ENCODE measurements at regions not wholly inside any gene's neighbourhood (a gene's known extent, or its start where the extent isn't known, plus 50 kb on each side); places are given as distances from the start of the nearest gene placed in this dataset.

DNA sequence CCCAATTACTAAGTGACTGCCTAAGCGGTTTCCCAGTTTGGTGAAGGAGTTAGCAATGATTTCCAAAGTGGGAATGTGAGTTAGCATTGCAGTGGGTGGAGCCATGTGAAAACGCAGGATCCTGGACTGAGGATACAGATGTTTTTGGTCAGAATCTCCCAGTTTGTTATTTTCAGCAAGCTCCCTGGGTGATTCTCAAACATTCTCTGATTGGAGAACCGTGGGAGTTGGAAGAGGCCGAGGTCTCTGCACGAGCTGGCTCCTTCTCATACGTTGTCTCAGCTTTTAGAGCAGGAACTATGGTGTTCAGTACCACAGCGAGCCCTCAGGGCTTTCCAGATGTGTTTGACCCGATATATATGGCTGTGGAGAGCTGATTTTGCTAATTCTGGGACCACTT is 396.5 kb upstream of the NPVF start:
- H2AFZ ChIP-seq (ENCODE audit: low read length) = peak overlapping the region; percentile 51; the same call in 1 of the 2 replicates
- POLR2A ChIA-PET = no interaction called here
- H3K36me3 ChIP-seq (ENCODE audit: insufficient read depth, low read length) = no peaks in the 10 kb centered on the region
- H3K4me1 ChIP-seq (ENCODE audit: insufficient read depth, low read length, poor library complexity, severe bottlenecking) = peaks cover 25% of the 10 kb centered on the region
- DNase-seq (ENCODE audit: low spot score) = no peak
- H3K4me2 ChIP-seq (ENCODE audit: low read length) = peak overlapping the region; percentile 21; the same call in 1 of the 2 replicates
- intact Hi-C loops (cut with micrococcal nuclease; ENCODE audit: unreplicated experiment) = no loop called here
- no peaks in the 10 kb centered on the region for H3K9me2 ChIP-seq (ENCODE audit: insufficient read depth, low read length)
- no peak overlapping the region for H3K4me3 ChIP-seq (ENCODE audit: low read depth, low read length, poor library complexity, severe bottlenecking)
- CTCF ChIA-PET (ENCODE audit: unreplicated experiment) = no interaction called here
- BruUV-seq (replicated peaks) = no TSS peak
- TF ChIP-seq, protein P1, sequence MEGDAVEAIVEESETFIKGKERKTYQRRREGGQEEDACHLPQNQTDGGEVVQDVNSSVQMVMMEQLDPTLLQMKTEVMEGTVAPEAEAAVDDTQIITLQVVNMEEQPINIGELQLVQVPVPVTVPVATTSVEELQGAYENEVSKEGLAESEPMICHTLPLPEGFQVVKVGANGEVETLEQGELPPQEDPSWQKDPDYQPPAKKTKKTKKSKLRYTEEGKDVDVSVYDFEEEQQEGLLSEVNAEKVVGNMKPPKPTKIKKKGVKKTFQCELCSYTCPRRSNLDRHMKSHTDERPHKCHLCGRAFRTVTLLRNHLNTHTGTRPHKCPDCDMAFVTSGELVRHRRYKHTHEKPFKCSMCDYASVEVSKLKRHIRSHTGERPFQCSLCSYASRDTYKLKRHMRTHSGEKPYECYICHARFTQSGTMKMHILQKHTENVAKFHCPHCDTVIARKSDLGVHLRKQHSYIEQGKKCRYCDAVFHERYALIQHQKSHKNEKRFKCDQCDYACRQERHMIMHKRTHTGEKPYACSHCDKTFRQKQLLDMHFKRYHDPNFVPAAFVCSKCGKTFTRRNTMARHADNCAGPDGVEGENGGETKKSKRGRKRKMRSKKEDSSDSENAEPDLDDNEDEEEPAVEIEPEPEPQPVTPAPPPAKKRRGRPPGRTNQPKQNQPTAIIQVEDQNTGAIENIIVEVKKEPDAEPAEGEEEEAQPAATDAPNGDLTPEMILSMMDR (conservative IDR thresholded peaks at IDR 0.05; ENCODE audit: low read length) = no peak
- TF ChIP-seq EZH2phosphoT487 (IDR thresholded peaks at IDR 0.05; ENCODE audit: borderline replicate concordance, low read depth, low read length) = no peak
- no peak overlapping the region for H3K27ac ChIP-seq (ENCODE audit: low read depth, low read length, poor library complexity, severe bottlenecking)
- H4K20me1 ChIP-seq (ENCODE audit: insufficient read depth, low read length) = no peaks in the 10 kb centered on the region
- no peaks in the 10 kb centered on the region for H3K9me3 ChIP-seq (ENCODE audit: low read length)
- H3K79me2 ChIP-seq (ENCODE audit: insufficient read depth, low read depth, low read length) = no peaks in the 10 kb centered on the region

DNA sequence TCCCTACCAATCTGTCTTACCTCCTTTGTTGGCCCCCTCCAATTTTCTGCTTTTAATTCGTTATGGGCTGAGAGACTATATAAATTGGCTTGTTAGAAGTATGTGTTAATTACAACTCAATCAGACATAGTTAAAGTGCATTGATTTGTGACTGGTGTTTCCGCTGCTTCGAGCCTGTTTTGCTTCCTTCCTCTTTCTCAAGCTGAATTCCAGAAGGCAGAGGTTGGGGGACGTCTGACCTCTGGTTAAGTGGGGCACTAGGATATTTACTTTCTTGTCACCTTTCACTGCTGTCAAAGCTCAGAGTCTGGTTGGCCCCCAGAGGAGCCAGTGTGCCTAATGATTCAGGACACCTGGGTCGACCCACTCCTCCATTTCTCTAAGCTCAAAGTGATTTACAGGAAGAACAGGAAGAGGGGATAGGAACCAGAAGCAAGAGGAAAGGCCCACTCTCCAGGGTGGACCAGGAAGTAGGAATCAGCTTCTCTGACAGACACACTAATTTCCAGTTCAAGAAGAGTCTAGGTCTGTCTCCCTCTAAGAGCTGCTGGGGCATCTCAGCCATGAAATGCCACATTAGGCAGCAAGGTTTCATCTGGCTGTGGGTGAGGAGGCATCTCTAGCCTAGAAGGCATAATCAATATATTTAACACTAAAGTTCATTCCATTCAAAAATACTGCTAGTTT is 397.2 kb upstream of the NPVF start:
- ChIA-PET POLR2A (interaction anchor here (0.9 to 1.2 kb wide), 2 partner anchors 10 to 20 kb away, joined by 3 read pairs; no protein-coding TSS in a partner anchor), CTCF (ENCODE audit: unreplicated experiment) (no interaction called here)
- Histone ChIP-seq H3K79me2 (ENCODE audit: insufficient read depth, low read depth, low read length) (no peaks in the 10 kb centered on the region), H3K4me2 (ENCODE audit: low read length) (peak overlapping the region; percentile 21; the same call in 1 of the 2 replicates), H3K9me2 (ENCODE audit: insufficient read depth, low read length) (no peaks in the 10 kb centered on the region), H3K4me3 (ENCODE audit: low read depth, low read length, poor library complexity, severe bottlenecking) (no peak overlapping the region), H3K36me3 (ENCODE audit: insufficient read depth, low read length) (no peaks in the 10 kb centered on the region), H3K4me1 (ENCODE audit: insufficient read depth, low read length, poor library complexity, severe bottlenecking) (peaks cover 19% of the 10 kb centered on the region), H3K27ac (ENCODE audit: low read depth, low read length, poor library complexity, severe bottlenecking) (no peak overlapping the region), H3K9me3 (ENCODE audit: low read length) (no peaks in the 10 kb centered on the region), H2AFZ (ENCODE audit: low read length) (peak overlapping the region; percentile 51; the same call in 1 of the 2 replicates), H4K20me1 (ENCODE audit: insufficient read depth, low read length) (no peaks in the 10 kb centered on the region)
- BruUV-seq (replicated peaks) = no TSS peak
- peak; percentile 39 for DNase-seq (ENCODE audit: low spot score)
- no peak for TF ChIP-seq EZH2phosphoT487 (IDR thresholded peaks at IDR 0.05; ENCODE audit: borderline replicate concordance, low read depth, low read length)
- TF ChIP-seq, protein P1 (conservative IDR thresholded peaks at IDR 0.05; ENCODE audit: low read length) = no peak
- intact Hi-C loops (cut with micrococcal nuclease; ENCODE audit: unreplicated experiment) = no loop called here

DNA sequence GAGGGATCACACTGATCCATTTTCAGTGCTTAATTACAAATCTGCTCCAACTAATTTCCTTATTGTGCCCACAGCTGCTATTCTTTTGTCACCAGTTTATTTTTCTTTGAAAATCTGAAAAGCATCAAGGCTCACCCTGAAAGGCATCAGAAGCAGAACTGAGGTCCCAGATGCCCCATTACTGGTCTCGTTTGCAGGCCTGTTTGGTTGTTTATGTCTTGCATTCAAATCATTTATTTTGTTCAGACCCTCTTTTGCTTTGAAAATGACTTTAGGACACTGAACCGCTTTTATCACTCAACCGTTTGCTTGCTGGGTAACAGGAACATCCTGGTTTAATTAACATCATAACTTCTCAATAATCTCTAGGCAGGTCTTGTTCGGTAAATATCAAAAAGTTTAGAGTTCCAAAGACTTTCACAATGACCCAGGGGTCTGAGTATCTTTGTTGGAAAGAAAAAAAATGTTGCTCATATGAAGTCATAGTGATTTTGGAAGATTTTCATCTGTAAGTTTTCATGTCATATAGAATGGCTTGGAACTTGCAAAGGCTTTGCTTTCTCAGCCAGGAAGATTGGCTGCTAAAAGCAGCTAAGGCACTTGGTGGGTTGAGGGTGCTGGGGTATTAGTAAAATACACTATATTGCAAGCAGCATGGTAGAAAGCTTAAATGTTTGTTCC is 398.3 kb upstream of the NPVF start:
- H3K9me2 ChIP-seq (ENCODE audit: insufficient read depth, low read length) = no peaks in the 10 kb centered on the region
- H3K9me3 ChIP-seq (ENCODE audit: low read length) = no peaks in the 10 kb centered on the region
- no peak overlapping the region for H3K27ac ChIP-seq (ENCODE audit: low read depth, low read length, poor library complexity, severe bottlenecking)
- ChIA-PET POLR2A (interaction anchor here (0.6 to 1.3 kb wide), 6 partner anchors 10 to 205 kb away, joined by 3 to 6 read pairs (median 3); no protein-coding TSS in a partner anchor), CTCF (ENCODE audit: unreplicated experiment) (no interaction called here)
- H3K4me2 ChIP-seq (ENCODE audit: low read length) = no peak overlapping the region
- H3K36me3 ChIP-seq (ENCODE audit: insufficient read depth, low read length) = no peaks in the 10 kb centered on the region
- TF ChIP-seq, protein P1 (conservative IDR thresholded peaks at IDR 0.05; ENCODE audit: low read length) = no peak
- TF ChIP-seq EZH2phosphoT487 (IDR thresholded peaks at IDR 0.05; ENCODE audit: borderline replicate concordance, low read depth, low read length) = no peak
- BruUV-seq (replicated peaks) = no TSS peak
- intact Hi-C loops (cut with micrococcal nuclease; ENCODE audit: unreplicated experiment) = no loop called here
- no peak overlapping the region for H3K4me3 ChIP-seq (ENCODE audit: low read depth, low read length, poor library complexity, severe bottlenecking)
- H4K20me1 ChIP-seq (ENCODE audit: insufficient read depth, low read length) = no peaks in the 10 kb centered on the region
- peaks cover 14% of the 10 kb centered on the region for H3K4me1 ChIP-seq (ENCODE audit: insufficient read depth, low read length, poor library complexity, severe bottlenecking)
- no peaks in the 10 kb centered on the region for H3K79me2 ChIP-seq (ENCODE audit: insufficient read depth, low read depth, low read length)
- no peak for DNase-seq (ENCODE audit: low spot score)
- no peak overlapping the region for H2AFZ ChIP-seq (ENCODE audit: low read length)

Data from OCI-LY7 (cell line).